Body of pancreas (tissue), 4 donors: ENCODE measurements at regions not wholly inside any gene's neighbourhood (a gene's known extent, or its start where the extent isn't known, plus 50 kb on each side); places are given as distances from the start of the nearest gene placed in this dataset.
A peak's percentile ranks its signal among the peaks of the same experiment; 100 is the strongest.

Experiments used
- ATAC-seq: fragments of 150-250 bp; one replicate; pipeline ENCODE4 v1.9.1; 2016
- DNase-seq, 4 donors: peaks; one replicate each; pipeline ENCODE4 v3.0.0-alpha.2; 2019
- H3K27ac ChIP-seq, 4 donors: fragments of 200-600 bp; sonication (generic); 1 replicate in 3 of 4; 2 replicates in 1 of 4; pipeline versions ENCODE4 v1.5.1 to v1.6.1; 2016 to 2019; ENCODE audit warnings: mild to moderate bottlenecking in 1 of 4, mixed read lengths in 1 of 4, moderate library complexity in 1 of 4
- H3K27me3 ChIP-seq, 2 donors: fragments of 200-600 bp; sonication (generic); one replicate each; pipeline ENCODE4 v1.6.0; 2016; ENCODE audit warnings: mild to moderate bottlenecking in 1 of 2
- H3K36me3 ChIP-seq, 2 donors: fragments of 200-600 bp; sonication (generic); replicated peaks in 1 of 2; 2 replicates each; pipeline ENCODE4 v1.5.1; 2016; ENCODE audit warnings: low read depth in 2 of 2; ENCODE audit not compliant: insufficient read depth in 1 of 2
- H3K4me1 ChIP-seq: fragments of 200-600 bp; sonication (generic); one replicate; pipeline ENCODE4 v1.6.0; 2016
- H3K4me3 ChIP-seq, 2 donors: fragments of 200-600 bp; sonication (generic); 1 replicate in 1 of 2; 2 replicates in 1 of 2; pipeline ENCODE4 v1.5.1; 2016 to 2019
- H3K9me3 ChIP-seq, 3 donors: fragments of 200-600 bp; sonication (generic); 1 replicate in 2 of 3; 2 replicates in 1 of 3; pipeline ENCODE4 v1.5.1; 2016
- POLR2A ChIP-seq, 3 donors: fragments of 450-650 bp; IDR thresholded peaks; one replicate each; pipeline ENCODE4 v1.6.1; 2016; ENCODE audit warnings: antibody characterized with exemption in 3 of 3, mild to moderate bottlenecking in 2 of 3
- WGBS, 2 donors: methylation state at CpG; one replicate each; pipeline ENCODE4 v1.1.5; 2017; 5-methylcytosine and 5-hydroxymethylcytosine counted together
- intact Hi-C: fragments of 100-400 bp; cut with DNase I; formaldehyde crosslinking; loops from one replicate; pipeline ENCODE4 v1.15.1; 2023
- TF ChIP-seq, protein P1 (sequence below), 7 experiments: fragments of 450-650 bp in 4 of 7; fragments of 200-600 bp in 3 of 7; sonication (generic) in 3 of 7; IDR thresholded peaks; one replicate each; pipeline ENCODE4 v1.5.1; 2016 to 2019; ENCODE audit warnings: antibody characterized with exemption in 7 of 7

- no peaks in the 10 kb centered on the region for H3K9me3 ChIP-seq
Measured at GRCh38 chr1:182297335-182297734, 94.3 kb downstream of the GLUL start.

DNA sequence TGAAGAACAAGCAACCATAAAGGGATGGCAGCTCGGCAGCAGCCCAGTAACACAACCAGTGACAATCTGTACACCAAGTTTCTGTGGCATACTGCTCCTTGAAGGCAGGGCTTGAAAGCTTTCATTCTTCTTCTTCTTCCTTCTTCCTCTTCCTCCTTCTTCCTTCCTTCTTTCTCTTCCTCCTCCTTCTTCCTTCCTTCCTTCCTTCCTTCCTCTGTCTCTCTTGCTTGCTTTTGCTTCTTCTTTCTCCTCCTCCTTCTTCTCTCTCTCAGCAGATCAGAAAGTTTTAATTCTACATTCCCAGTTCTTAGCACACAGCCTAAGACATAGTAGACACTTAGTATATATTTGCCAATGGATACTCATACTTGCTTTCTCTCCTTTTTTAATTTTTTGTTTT lies 95.9 kb downstream of the GLUL start:
- Histone ChIP-seq H3K36me3 (no peaks in the 10 kb centered on the region), H3K9me3 (no peaks in the 10 kb centered on the region), H3K4me3 (no peak overlapping the region), H3K4me1 (peaks cover 38% of the 10 kb centered on the region), H3K27ac (no peak overlapping the region), H3K27me3 (no peaks in the 10 kb centered on the region)
- no peak for DNase-seq
- ATAC-seq, result no peak
- TF ChIP-seq POLR2A (IDR thresholded peaks at IDR 0.05), result no peak
- TF ChIP-seq, protein P1, sequence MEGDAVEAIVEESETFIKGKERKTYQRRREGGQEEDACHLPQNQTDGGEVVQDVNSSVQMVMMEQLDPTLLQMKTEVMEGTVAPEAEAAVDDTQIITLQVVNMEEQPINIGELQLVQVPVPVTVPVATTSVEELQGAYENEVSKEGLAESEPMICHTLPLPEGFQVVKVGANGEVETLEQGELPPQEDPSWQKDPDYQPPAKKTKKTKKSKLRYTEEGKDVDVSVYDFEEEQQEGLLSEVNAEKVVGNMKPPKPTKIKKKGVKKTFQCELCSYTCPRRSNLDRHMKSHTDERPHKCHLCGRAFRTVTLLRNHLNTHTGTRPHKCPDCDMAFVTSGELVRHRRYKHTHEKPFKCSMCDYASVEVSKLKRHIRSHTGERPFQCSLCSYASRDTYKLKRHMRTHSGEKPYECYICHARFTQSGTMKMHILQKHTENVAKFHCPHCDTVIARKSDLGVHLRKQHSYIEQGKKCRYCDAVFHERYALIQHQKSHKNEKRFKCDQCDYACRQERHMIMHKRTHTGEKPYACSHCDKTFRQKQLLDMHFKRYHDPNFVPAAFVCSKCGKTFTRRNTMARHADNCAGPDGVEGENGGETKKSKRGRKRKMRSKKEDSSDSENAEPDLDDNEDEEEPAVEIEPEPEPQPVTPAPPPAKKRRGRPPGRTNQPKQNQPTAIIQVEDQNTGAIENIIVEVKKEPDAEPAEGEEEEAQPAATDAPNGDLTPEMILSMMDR (IDR thresholded peaks at IDR 0.05), result no peak
- intact Hi-C loops, result no loop called here
- 88 to 89% methylated on average over 1 of the region's 1 CpG for WGBS, 2 donors

More at GRCh38 chr1:182297335-182297734, 94.3 kb downstream of the GLUL start:
- TF ChIP-seq, protein P1 (IDR thresholded peaks at IDR 0.05), result no peak
- TF ChIP-seq POLR2A (IDR thresholded peaks at IDR 0.05), result no peak
- peaks cover 30% of the 10 kb centered on the region for H3K4me1 ChIP-seq
- H3K4me3 ChIP-seq, result no peak overlapping the region
- DNase-seq (no peak), ATAC-seq (no peak)
- no peaks in the 10 kb centered on the region for H3K36me3 ChIP-seq
- no peaks in the 10 kb centered on the region for H3K27me3 ChIP-seq
- no peak overlapping the region for H3K27ac ChIP-seq
- intact Hi-C loops, result no loop called here

DNA sequence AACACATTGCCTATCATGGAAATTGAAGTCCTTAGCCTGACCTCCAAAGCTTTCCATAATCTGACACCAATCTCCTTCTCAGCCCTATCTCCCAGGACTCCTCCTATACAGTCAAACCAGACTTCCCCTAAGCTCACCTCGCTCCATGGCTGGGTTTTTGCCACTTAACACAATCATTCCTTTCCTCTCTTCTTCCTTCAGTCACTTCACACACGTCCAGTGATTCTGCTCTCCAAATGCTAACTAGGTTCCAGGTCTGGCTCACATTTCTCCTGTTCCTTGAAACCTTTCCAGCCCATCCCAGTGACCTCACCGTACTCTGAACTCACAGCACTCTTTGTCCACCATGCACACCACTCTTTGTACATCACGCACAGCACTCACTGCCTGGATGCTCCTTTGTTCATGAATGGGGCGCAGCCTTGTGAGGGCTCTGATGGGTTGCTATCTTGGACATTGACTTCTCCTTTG lies 98.4 kb downstream of the GLUL start:
- no peaks in the 10 kb centered on the region for H3K27me3 ChIP-seq
- no peaks in the 10 kb centered on the region for H3K36me3 ChIP-seq
- intact Hi-C loops, result no loop called here
- no peak overlapping the region for H3K27ac ChIP-seq
- peaks cover 57% of the 10 kb centered on the region for H3K4me1 ChIP-seq
- DNase-seq, result peak in 3 of 4 donors; percentile 23 to 46 (median 36)
- TF ChIP-seq, protein P1 (IDR thresholded peaks at IDR 0.05), result no peak
- no peak for TF ChIP-seq POLR2A (IDR thresholded peaks at IDR 0.05)
- WGBS, 2 donors, result 56 to 61% methylated on average over 5 of the region's 5 CpGs
- H3K9me3 ChIP-seq, result no peaks in the 10 kb centered on the region
- no peak overlapping the region for H3K4me3 ChIP-seq
- no peak for ATAC-seq

DNA sequence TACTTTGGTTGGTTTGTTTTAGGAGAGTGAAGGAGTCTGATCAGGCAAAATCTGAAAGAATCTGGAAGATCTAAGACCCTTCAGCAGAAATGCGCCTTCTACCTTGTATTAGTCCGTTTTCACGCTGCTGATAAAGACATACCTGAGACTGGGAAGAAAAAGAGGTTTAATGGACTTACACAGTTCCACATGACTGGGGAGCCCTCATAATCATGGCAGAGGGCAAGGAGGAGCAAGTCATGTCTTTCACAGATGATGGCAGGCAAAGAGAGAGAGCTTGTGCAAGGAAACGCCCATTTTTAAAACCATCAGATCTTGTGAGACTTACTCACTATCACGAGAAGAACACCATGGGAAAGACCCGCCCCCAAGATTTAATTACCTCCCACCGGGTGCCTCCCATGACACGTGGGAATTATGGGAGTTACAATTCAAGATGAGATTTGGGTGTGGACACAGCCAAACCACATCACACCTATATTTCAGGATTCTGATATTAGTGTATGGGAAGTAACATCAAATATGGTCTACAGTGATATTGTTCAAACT lies 99.3 kb downstream of the GLUL start:
- Histone ChIP-seq H3K27ac (peak overlapping the region; percentile 49 to 80 (median 78)), H3K4me1 (peaks cover 56% of the 10 kb centered on the region), H3K27me3 (no peaks in the 10 kb centered on the region), H3K36me3 (no peaks in the 10 kb centered on the region), H3K4me3 (no peak overlapping the region), H3K9me3 (no peaks in the 10 kb centered on the region)
- TF ChIP-seq, protein P1 (IDR thresholded peaks at IDR 0.05), result no peak
- TF ChIP-seq POLR2A (IDR thresholded peaks at IDR 0.05), result no peak
- intact Hi-C loops, result no loop called here
- WGBS, 2 donors, result 58 to 68% methylated on average over 8 of the region's 8 CpGs
- no peak for DNase-seq
- no peak for ATAC-seq

GRCh38 chr1:182291584-182292192 lies 99.9 kb downstream of the GLUL start:
- intact Hi-C loops, result no loop called here
- H3K27ac ChIP-seq, result peak overlapping the region; percentile 49 to 80 (median 78)
- WGBS, 2 donors, result 10 to 16% methylated on average over 2 to 3 of the region's 3 CpGs
- H3K9me3 ChIP-seq, result no peaks in the 10 kb centered on the region
- H3K27me3 ChIP-seq, result no peaks in the 10 kb centered on the region
- peaks cover 53% of the 10 kb centered on the region for H3K4me1 ChIP-seq
- no peak for TF ChIP-seq POLR2A (IDR thresholded peaks at IDR 0.05)
- TF ChIP-seq, protein P1 (IDR thresholded peaks at IDR 0.05), result no peak
- no peak overlapping the region for H3K4me3 ChIP-seq
- ATAC-seq (peak; percentile 57), DNase-seq (peak; percentile 34 to 56 (median 52))
- H3K36me3 ChIP-seq, result no peaks in the 10 kb centered on the region
